Epithelial cell of prostate (primary cell): ENCODE measurements at regions not wholly inside any gene's neighbourhood (a gene's known extent, or its start where the extent isn't known, plus 50 kb on each side); places are given as distances from the start of the nearest gene placed in this dataset.

Source experiments
- DNase-seq: peaks from one replicate; pipeline ENCODE4 v3.0.0-alpha.2; 2011; ENCODE audit warnings: low read depth, low spot score
- H3K27ac ChIP-seq: fragments of 450-650 bp; 2 replicates; pipeline ENCODE4 v1.5.1; 2017; ENCODE audit warnings: mild to moderate bottlenecking

- H3K27ac ChIP-seq, result no peak overlapping the region
- DNase-seq, result no peak
Measured at GRCh38 chr15:67892559-67893377, 52.9 kb upstream of the RNU6-1 start.

GRCh38 chr15:67895237-67895636, 55.4 kb upstream of the RNU6-1 start:
- DNase-seq, result no peak
- H3K27ac ChIP-seq, result no peak overlapping the region

GRCh38 chr15:67897646-67898339, 57.9 kb upstream of the RNU6-1 start:
- H3K27ac ChIP-seq, result no peak overlapping the region
- no peak for DNase-seq

GRCh38 chr15:67899596-67900283, 59.9 kb upstream of the RNU6-1 start:
- no peak for DNase-seq
- no peak overlapping the region for H3K27ac ChIP-seq

GRCh38 chr15:67900621-67901147, 60.8 kb upstream of the RNU6-1 start:
- DNase-seq, result no peak
- H3K27ac ChIP-seq, result no peak overlapping the region

GRCh38 chr15:67901922-67902321, 62.1 kb upstream of the RNU6-1 start:
- DNase-seq, result no peak
- H3K27ac ChIP-seq, result no peak overlapping the region

- DNase-seq, result no peak
- no peak overlapping the region for H3K27ac ChIP-seq
Measured at GRCh38 chr15:67902579-67903009, 62.7 kb upstream of the RNU6-1 start.

GRCh38 chr15:67903708-67904107, 63.9 kb upstream of the RNU6-1 start:
- no peak for DNase-seq
- H3K27ac ChIP-seq, result no peak overlapping the region

- no peak overlapping the region for H3K27ac ChIP-seq
- DNase-seq, result no peak
Measured at GRCh38 chr15:67905628-67906027, 65.8 kb upstream of the RNU6-1 start.

GRCh38 chr15:67906382-67906781, 66.5 kb upstream of the RNU6-1 start:
- DNase-seq, result no peak
- no peak overlapping the region for H3K27ac ChIP-seq

- no peak for DNase-seq
- no peak overlapping the region for H3K27ac ChIP-seq
Measured at GRCh38 chr15:67907184-67907723, 67.4 kb upstream of the RNU6-1 start.

- H3K27ac ChIP-seq, result no peak overlapping the region
- no peak for DNase-seq
Measured at GRCh38 chr15:67908756-67909155, 68.9 kb upstream of the RNU6-1 start.

GRCh38 chr15:67911727-67912126, 71.9 kb upstream of the RNU6-1 start:
- DNase-seq, result no peak
- H3K27ac ChIP-seq, result no peak overlapping the region

- no peak overlapping the region for H3K27ac ChIP-seq
Measured at GRCh38 chr15:67914028-67914427, 74.2 kb upstream of the RNU6-1 start.

GRCh38 chr15:67914537-67915460, 75.0 kb upstream of the RNU6-1 start:
- H3K27ac ChIP-seq, result no peak overlapping the region
- no peak for DNase-seq

More at GRCh38 chr15:67914028-67914427, 74.2 kb upstream of the RNU6-1 start:
- no peak for DNase-seq

GRCh38 chr15:67915461-67916374, 75.9 kb upstream of the RNU6-1 start:
- no peak for DNase-seq
- H3K27ac ChIP-seq, result no peak overlapping the region

- DNase-seq, result no peak
- no peak overlapping the region for H3K27ac ChIP-seq
Measured at GRCh38 chr15:67916565-67916964, 76.7 kb upstream of the RNU6-1 start.

GRCh38 chr15:67917037-67917436, 77.2 kb upstream of the RNU6-1 start:
- H3K27ac ChIP-seq, result no peak overlapping the region
- DNase-seq, result no peak
